ENCODE measurements at regions not wholly inside any gene's neighbourhood (a gene's known extent, or its start where the extent isn't known, plus 50 kb on each side); places are given as distances from the start of the nearest gene placed in this dataset.

GRCh38 chr22:47957649-47958048 lies 1195.2 kb downstream of the TBC1D22A start:
- TF ChIP-seq EZH2 (IDR thresholded peaks at IDR 0.05) = no peak
- TF ChIP-seq POLR2AphosphoS5 (IDR thresholded peaks at IDR 0.05; ENCODE audit: borderline replicate concordance, low read depth, low read length) = no peak
